GM18507 (cell line): ENCODE measurements at regions not wholly inside any gene's neighbourhood (a gene's known extent, or its start where the extent isn't known, plus 50 kb on each side); places are given as distances from the start of the nearest gene placed in this dataset.
"Not testable (repeated sequence)": the region's sequence is repeated elsewhere in the genome, so short reads cannot be mapped to it uniquely, and the experiment has no call there.

Experiments used
- DNase-seq: peaks from one replicate; pipeline ENCODE4 v3.0.0; 2011; ENCODE audit warnings: low read depth; ENCODE audit not compliant: insufficient read length; ENCODE audit errors: extremely low spot score
- FAIRE-seq: peaks from 2 replicates; lab custom pipeline; 2011; peaks lifted over from hg19 to GRCh38; lab: Jason Lieb, UNC

DNA sequence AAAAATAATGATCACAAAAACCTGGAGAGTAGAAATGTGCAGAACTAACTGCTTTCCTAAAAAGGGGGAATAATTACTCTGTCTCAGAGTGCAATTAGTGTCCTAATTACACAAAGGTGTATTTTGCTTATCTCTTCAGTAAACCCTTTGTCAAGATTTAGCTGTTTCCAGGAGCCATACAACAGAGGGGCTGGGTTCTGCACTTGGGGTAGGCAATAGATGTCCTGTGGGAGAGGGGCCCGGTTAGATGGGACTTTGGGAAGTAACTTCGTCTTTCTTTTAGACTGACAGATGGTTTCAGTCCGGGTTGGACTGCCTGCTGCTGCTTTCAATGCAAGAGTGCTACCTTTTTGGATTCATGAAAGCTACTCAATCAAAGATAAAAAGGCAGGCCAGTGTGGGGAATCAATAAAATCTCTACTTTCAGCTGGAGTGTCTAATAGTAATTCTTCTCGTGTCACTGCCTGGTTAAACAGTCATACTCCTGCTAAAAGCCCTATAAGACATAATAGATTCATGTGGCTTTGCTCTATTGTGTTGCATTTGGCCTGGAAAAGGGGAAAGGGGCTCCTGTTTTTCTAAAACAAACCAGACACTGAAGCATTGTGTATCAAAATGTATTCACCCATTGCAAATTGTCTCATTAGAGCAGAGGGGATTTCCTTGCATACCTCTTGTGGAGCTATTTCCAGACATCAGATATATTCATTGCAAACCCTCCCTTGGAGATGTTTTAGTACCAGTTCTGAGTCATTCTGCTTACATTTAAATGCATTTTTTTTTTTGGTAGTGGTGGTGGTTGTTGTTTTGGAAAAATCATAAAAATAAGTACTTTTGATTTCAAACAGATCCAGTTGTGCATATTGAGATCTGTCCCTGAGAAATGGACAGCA, 83.3 kb upstream of the PCDH8 start:
- FAIRE-seq (no peak), DNase-seq (no peak)

DNA sequence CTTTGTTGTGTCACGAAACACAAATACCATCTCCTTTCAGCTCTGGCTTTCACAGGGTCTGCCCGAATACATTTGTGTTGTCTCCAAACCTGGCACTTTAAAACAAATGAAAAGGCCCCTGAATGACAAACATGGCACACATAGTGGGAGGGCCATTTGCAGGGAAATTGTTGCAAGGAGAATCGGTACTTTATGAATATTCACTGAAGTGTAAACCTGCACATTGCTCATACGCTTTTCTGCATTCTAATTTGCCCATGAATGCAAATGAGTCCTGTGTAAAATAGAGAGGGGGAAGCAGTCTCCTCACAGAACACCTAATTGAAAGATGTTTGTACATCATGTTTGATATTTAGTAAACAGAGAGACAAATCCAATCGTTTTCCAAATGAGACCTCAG, 82.7 kb upstream of the PCDH8 start:
- no peak for DNase-seq
- no peak for FAIRE-seq

DNA sequence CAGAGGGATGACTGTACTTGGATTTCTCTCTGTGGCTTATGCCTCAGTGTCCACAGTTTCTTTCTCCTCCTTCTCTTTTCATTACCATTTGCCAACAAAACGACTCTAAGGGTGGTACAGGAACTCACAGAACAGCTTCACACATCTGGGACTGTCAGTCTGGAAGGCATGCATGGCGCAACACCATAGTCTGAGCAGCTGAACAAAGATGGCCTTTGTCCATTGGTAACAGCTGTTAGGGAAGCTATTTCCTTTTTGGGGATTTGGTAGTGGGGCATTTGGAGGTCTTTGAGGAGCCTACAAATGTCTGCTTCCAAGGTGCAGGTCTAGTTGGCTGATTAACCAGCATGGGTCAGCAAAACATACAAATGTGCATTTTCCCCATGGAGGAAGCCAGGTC, 81.4 kb upstream of the PCDH8 start:
- DNase-seq = no peak
- FAIRE-seq = no peak

DNA sequence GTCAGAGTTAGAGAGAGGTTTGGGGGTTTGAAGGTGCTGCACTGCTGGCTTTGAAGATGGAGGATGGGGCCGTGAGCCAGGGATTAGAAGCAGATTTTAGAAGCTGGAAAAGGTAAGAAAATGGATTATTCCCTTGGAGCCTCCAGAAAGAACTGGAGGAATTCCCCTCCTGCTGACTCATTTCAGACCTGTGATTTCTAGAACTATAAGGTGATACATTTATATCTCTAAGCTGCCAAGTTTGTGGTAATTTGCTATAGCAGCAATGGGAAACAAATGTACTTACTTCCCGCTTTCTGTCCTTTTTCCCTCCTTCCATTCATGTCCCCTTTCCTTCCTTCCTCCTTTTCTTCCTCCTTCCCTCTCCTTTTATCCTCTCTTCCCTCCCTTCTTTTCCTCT, 78.5 kb upstream of the PCDH8 start:
- no peak for DNase-seq
- FAIRE-seq = no peak

DNA sequence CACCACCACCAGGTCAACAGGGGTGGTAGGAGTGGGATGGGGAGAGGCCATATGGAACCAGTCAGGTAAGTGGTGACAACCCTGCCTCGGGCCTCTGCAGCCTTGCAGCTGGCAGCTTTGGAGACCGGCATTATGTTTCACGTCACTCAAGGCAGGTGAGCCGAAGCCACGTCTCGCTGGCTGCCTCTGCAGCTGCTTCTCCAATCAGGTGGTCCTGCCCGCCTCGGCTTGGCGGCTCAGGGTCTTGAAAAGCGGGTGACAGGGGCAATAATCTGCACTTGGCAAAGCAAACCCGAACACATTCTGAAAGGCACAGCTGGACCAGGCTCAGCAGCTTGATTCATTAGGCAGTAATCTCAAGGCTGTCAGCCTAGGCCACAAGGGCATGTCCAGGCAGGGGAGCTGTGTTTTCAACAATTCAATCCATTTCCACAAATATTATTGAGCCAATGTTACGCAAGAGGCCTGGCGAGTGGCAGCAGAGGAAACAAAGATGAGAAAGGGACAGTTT, 77.4 kb upstream of the PCDH8 start:
- FAIRE-seq = no peak
- DNase-seq = no peak

DNA sequence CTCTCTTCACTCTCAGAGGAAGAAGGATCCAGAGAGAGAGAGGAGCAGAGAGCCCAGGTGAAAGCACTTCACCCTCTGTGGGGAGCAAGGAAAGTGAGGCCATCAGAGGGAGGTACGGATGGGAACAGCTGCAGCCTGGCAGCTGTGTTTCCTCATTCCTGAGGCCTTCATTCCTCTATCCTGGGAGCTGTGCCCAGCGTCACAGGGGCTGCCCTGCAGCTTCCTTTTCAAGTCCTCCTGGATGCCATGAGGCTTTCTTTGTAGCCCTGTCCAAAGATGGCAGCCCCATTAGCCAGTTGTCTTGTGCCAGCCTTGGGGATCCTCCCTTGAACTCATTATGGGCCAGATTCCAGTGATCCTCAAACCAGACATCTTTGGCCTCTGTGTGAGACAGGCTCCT, 76.8 kb upstream of the PCDH8 start:
- DNase-seq (no peak), FAIRE-seq (no peak)

DNA sequence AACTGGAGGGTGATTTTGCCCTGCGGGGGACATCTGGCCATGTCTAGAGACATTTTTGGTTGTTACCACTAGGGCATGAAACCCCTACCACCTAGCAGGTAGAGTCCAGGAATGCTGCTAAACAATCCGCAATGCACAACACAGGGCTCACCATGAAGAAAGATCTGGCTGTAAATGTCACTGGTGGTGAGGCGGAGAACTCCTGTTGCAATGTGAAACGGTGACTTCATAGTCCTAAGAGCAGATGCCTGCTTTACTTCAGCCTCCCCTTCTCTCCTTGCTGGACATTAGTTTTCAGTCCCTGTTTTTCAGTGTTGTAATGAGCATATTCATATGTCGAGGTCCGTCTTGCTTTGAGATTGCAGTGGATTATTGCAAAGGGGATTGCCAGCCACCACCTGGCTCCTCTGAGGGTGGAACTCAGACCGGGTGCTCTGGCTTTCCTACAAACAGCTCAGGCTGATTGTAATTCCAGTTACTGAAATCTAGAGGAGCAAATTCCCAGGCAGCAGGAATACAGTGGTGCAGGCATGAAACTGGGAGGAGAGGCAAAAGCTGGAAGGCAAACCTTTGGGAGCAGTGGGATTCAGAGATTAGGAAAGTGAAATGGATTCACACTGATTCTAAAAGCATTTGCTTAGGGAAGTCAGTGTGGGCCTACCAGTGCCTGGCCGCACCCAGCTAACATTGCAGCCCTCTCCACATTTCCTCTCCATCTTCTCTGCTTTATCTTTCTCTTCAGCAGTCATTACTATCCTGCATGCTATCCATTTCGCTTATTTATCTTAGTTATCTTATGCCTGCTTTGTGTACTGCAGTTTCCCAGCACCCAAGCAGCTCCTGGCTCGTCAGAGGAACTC, 76.1 kb upstream of the PCDH8 start:
- no peak for FAIRE-seq

DNA sequence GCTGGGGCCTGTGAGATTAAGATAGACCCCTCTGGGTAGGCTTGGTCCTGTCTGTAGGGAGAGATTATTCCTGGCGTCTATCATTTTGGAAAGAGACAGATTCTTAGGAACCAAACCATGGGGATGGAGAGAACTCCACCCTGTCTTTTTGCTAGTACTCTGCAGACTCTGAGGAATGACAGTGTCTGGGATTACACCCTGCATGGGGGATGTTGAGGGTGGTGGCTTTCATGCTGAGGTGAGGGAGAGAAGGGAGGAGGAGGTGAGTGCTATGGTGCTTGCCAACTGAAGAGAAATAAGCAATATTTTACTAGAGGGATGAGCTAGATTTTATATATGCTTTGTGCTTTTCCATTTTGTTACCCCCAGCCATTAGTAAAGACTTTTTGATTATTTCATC, 74.5 kb upstream of the PCDH8 start:
- DNase-seq (no peak), FAIRE-seq (no peak)

More for the DNA sequence above, 76.1 kb upstream of the PCDH8 start:
- DNase-seq = no peak

DNA sequence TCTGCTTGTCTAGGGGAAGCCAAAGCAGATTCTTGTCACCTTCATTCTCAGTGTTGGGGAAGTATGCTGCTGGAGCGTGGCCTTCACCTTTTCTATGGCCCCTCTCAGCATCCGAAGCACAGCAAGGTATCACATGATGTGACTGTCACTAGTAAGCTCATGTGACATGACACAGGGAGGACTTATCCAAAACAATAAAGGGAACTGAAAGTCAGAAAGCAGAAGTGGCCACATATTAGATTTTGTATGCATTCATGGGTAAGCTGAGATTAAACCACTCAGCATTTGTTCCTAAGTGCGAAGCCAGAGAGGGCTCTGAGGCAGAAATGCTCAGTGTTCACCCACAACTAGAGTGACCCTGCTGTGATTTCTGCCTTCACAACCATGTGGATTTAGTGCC, 72.8 kb upstream of the PCDH8 start:
- peak; percentile 86 for FAIRE-seq
- peak; percentile 11 for DNase-seq

DNA sequence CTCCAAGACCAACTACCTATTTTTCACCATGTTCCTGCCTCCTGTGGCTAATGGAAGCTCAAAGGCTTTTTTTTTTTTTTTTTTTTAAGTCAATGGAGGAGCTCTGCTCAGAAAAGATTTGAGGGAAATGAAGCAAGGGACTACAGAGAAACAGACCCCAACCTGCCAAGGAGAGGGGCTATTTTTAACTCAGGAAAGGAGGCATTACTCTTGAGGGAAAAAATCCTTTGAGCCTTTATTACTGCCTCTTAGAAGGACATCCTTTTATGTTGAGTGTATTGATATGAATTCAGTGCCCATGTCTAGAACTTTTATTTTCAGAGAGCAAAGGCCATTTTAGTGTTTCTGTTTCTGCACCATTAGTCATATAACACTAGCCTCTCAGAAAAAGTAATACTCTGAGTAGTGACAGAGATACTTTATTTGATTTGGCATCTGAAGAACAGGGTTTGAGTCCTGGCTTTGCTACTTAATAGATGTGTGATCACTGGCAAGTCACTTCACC, 68.1 kb upstream of the PCDH8 start:
- DNase-seq = no peak
- no peak for FAIRE-seq

DNA sequence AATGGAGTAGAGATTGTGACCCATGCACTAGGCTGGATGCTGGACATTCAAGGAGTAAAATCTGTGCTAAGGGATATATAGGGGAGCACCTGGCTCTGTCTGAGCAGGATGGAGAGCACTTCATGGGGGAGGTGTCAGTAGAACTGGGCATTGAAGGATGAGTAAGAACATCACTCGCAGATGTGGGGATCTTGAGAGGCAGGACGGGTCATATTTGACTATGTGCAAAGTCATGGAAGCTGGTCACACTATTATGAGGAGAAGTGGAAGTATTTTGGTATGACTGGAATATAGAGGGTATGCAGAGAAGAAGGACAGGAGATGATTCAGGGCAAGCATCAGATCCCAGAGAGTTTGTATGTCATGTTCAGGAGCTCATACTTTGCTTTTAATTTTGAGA, 62.9 kb upstream of the PCDH8 start:
- FAIRE-seq = no peak
- no peak for DNase-seq

DNA sequence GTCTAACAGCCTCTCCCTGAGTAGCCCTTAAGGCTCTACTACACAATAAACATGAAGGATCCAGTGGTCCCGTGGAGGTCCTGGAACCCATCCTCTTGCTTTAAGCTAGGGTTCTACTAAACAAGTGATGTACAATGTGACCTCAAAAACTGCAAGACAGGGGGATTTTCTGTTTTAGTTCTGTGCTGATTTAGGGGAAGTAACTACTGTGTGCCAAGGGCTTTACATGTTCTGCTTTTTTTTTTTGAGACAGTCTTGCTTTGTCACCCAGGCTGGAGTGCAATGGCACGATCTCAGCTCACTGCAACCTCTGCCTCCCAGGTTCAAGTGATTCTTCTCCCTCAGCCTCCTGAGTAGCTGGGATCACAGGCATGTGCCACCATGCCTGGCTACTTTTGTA, 61.9 kb upstream of the PCDH8 start:
- not testable (repeated sequence) for DNase-seq, FAIRE-seq

DNA sequence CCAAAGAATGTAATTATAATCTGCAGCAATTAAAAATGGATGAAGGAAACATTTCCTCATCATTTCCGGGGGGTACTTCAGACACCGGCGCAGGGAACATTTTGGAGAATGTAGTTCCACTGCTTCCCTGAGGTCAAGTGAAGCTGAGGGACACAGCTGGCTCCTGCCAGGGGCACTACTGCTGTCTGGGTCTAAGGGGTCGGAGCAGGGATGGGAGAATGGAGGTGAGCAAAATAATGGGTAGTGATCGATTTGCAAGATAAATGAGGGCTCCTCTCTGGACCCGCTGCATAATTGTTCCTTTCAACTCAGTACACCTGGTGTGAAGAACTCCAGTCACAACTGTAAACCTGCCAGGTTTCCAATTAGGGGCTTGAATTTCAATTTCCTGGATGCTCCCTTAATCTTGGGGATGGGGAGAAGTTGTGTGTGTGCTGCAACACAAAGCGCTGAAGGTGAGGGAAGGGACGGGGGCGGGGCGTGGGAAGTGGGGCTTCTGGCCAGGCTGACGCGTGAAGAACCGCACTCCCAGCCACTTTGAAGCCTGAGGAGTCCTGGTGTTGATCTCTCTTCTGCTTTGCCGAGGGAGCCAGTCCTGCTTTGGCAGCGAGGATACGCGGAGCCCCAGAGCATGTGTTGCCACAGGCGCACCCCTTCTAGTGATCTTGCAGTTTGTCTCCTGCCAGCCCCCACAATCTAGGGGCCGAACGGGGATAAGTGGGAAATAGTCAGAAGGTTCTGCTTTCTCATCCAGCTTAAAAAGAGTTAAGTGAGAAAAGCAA, 57.9 kb upstream of the PCDH8 start:
- FAIRE-seq (no peak), DNase-seq (no peak)

DNA sequence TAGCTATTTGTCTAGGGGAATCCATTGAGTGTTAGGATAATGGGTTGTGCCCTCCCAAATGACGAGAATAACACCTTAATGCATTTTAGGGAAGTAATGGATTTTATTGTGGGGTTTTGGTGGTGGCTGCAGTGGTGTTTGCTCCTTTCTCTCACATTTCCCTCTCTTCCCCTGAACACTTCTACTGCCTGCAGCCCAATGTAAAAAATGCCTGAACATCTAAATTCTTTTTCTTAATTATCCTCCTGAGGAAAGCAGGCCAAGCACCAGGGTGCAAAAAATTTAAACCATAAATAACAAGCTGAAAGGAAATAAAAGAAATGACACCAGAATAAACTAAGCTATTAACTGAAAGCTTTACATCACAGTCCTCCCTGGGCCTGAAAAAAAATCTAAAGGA, 57.3 kb upstream of the PCDH8 start:
- no peak for FAIRE-seq
- DNase-seq = no peak

DNA sequence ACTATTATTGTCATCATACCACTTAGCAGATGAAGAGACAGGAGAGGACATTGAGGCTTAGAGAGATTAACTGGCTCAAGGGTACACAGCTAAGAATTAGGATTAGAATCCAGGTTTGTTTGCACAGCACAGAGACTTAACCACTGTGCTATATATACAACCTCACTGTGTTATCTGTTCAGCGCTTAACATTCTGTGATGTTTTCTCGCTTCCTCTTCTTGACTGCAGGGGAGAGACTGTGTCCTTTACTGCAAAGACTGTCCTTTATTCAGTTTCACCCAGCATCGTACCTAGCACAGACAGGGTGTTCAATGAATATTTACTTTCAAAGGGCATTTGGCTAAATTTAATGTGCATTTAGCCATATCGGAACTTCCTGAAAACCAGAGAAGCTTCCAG, 54.9 kb upstream of the PCDH8 start:
- peak; percentile 50 for FAIRE-seq
- DNase-seq = no peak

DNA sequence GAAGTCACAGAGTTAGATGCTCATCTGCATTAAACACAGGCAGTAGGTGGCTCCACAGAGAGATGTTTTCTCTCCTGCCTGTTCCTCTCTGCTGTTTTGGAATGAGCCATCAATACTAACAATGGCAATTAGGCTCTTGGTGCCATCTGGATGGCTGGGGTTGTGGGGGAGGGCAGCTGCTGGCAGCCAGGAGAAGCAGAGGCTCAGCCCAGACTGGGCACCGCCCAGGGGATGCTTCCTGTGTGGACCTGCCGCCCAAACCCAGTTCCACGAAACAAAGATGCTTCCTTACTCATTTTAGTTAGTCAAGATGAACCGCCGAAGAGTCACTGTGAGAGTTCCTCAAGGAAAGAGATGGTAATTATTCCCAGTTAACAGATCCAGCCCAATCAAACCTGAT, 50.8 kb upstream of the PCDH8 start:
- FAIRE-seq (no peak), DNase-seq (no peak)
